Cardiac septum (tissue), 1 donor: ENCODE measurements at regions not wholly inside any gene's neighbourhood (a gene's known extent, or its start where the extent isn't known, plus 50 kb on each side); places are given as distances from the start of the nearest gene placed in this dataset.

Experiments used
- DNase-seq: peaks from one replicate; pipeline ENCODE4 v3.0.0-alpha.2; 2020; ENCODE audit warnings: low spot score
- intact Hi-C: fragments of 100-400 bp; cut with DNase I; formaldehyde crosslinking; loops from one replicate; pipeline ENCODE4 v1.14.0; 2022
- donor health status: DM: no; HTN: no; CAD: no.

DNA sequence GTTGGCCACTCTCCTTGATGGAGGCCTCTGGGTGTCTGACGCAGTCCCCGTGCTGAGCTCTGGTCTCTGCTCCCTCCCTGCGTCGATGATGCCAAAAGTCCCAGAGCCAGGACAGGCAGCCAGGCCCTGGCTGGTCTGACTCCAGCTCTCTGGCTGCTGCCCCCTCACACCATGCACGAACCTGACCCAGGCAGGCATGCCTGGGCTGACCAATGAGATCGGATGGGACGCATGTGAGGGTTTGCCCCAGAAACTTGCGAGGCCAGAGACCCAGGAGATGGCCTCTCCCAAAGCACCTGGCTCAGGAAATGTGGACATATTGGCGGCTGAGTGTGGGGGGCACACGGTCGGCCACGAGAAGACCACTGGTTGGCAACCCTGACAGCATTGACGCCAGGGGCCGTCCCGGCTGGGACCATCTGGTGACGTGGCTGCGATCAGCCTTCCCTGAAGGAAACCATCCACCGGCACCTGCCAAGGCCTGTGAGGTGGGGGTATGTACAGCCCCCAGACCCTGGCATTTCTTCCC lies 51.2 kb upstream of the FRMD1 start:
- intact Hi-C loops: no loop called here
- no peak for DNase-seq

DNA sequence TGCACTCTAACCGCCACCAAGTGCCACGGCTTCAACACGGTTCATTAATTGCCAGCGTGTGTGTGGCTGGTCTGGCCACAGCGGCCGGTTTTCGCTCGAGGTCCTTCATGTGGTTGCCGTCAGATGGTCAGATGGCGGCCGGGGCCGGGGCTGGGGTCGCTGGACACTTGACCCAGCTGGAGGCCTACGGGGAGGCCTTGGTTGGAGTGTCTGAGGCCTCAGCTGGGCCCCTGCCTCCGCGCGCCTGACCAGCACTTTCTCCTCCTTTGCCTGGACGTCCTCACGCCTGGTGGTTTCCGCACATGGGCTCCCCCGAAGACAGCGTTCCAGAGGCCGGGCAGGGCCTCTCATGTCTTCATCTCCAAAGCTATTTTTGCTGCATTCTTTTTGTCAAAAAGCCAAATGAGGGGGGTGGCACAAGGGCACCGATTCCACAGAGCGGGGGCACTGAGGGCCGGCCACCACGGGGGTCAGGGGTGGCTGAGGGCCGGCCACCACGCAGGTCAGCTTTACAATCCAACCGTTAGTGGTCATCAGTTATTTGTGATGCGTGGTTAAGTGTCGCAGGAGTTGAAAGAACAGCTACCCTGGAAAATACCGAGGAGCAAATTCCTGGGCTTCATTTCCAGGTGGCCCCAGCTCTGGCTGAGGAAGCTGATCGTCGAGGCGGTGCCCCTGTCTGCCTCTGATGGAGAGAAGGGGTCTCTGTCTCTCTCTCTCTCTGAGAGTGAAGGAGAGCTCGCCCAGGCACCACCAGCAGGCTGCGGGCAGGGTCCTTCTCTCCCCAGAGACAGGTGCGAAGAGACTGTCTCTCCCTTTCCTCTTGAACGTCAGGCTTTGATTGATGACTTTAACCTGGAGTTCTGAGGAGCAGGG lies 50.5 kb upstream of the FRMD1 start:
- no peak for DNase-seq
- intact Hi-C loops: no loop called here

DNA sequence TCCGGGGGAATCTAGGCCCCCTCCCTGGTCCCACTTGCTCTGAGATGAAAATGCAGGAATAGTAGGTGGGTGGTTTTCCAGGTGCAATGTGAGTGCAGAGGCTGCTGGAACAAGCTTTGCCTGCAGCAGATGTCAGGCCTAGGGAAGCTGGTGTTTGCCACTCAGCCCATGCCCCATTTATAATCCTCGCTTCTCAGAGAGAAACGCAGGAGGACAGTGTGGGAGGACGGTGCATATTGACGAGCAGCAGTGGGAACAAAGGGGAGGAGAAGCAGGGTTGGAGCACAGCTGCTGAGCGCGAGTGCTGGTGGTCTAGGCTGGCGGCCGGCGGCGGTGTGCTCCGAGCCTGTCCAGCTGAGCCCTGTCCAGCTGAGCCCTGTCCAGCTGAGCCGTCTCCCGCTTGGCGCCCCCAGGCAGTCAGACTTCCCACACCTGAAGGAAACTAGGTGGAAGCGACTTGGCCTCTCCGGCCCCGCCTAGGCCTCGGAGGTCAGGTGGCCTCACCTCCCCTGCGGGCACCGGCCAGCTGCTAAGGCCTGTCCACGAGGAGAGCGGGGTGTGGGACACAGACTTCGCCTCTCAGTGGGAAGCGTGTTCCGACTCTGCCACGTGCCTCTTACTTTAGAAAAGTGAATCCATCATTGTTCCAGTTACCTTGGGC lies 49.7 kb upstream of the FRMD1 start:
- DNase-seq: no peak
- intact Hi-C loops: no loop called here
